Activated T-cell treated with anti-CD3 and anti-CD28 coated beads for 4 hours (primary cell): ENCODE measurements at regions not wholly inside any gene's neighbourhood (a gene's known extent, or its start where the extent isn't known, plus 50 kb on each side); places are given as distances from the start of the nearest gene placed in this dataset.
"Not testable (repeated sequence)": the region's sequence is repeated elsewhere in the genome, so short reads cannot be mapped to it uniquely, and the experiment has no call there.

Experiments used
- DNase-seq: peaks from one replicate; pipeline ENCODE4 v3.0.0-alpha.2; 2020

GRCh38 chr13:103517066-103517767 is 451.0 kb upstream of the SLC10A2 start:
- no peak for DNase-seq

DNA sequence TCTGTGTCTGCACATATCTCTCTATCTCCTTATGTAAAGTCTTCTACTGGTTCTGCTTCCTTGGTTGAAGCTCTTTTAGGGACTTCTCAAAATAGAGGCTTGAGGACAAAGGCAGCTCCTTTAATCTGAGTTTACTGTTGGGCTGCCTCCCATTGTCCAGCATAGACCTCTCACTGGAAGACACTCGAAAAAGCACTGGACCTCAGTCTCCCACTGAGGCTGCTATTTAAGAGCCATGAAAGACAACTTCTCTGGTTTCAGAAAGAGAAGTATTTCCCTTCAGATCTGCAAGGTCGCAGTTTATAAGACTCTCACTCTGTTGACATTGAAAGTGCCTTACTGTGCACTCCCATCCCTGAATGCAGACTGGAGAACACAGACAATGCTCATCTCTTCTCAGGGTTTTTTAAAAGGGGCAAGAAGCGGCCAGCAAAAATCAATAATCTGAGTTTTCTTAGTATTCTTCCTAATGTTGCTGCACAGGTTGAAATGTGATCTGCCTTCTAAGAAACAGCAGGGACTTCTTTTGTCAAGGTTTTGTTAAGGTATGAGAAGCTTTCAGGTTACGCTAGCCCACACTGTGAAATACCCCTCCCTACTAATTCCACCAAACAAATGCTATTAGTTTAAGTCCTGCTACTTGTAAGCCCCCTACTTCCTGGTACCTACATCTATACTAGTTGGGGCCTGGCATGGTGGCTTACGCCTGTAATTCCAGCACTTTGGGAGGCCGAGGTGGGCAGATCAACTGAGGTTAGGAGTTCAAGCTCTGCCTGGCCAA is 450.0 kb upstream of the SLC10A2 start:
- DNase-seq: no peak

GRCh38 chr13:103515410-103515809 is 449.2 kb upstream of the SLC10A2 start:
- no peak for DNase-seq

- no peak for DNase-seq
Observed at GRCh38 chr13:103514619-103515018, 448.4 kb upstream of the SLC10A2 start.

GRCh38 chr13:103514188-103514587 is 448.0 kb upstream of the SLC10A2 start:
- DNase-seq: no peak

DNA sequence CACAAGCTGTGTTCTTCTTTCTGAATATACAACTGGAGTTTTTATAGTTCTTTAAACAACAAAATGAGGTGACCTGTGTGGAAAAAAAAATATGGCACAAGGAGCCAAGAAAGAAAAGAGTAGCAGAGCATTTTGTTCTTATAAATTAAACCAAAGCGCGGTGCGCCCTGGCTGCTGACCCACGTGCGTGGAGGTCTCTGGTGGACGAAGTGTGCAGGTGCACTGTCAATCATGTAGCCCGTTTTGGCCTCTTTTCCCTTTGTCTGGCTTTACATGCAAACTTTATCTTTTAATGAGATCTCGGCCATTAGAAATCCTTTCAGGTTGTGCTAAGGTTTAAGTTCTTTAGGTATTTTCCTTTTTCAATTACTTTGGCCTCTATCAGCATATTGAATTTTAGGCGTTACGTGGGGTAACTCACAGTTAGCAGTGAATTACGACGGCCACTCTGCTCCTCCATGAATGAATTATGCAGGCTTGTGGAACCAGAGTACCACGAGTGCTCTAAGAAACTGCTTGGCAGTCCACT is 443.9 kb upstream of the SLC10A2 start:
- DNase-seq: no peak

GRCh38 chr13:103497404-103497803 is 431.2 kb upstream of the SLC10A2 start:
- DNase-seq: no peak

GRCh38 chr13:103487841-103488240 is 421.6 kb upstream of the SLC10A2 start:
- no peak for DNase-seq

DNA sequence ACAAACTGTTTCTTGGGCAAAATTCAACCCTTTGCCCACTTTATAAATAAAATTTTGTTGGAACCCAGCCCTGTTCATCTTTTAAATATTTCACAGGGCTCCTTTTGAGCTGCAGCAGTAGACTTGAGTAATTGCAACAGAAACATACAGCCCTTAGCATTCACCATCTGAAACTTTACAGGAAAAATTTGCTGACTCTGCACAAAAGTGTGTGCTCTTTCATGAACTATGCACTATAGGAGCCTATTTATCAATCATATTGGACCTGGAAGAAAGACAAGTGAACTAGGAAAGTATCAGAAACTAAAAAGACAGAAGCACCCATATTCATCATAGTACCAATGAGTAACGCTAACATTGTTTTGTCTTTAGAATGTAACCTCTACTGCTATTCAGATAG is 406.9 kb upstream of the SLC10A2 start:
- DNase-seq: no peak

GRCh38 chr13:103471896-103472295 is 405.7 kb upstream of the SLC10A2 start:
- no peak for DNase-seq

DNA sequence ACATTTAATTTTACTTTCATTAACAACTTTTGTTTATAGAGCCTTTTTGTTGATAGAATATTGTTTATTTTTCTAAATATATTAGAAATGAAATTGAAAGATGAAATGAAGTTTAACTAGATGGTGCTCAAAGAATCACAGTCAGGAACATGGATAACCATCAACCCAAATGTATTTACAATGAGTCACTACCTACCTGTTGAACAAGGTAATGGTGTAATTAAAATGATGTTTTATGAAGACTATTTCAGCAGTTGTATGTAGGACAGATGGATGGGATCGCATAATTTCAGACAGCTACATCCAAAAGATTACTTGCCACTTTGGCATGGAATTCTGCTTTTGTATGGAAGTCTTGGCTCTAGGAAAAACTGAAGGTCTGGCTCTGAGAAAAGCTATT is 403.6 kb upstream of the SLC10A2 start:
- no peak for DNase-seq

- no peak for DNase-seq
Observed at GRCh38 chr13:103466761-103467160, 400.5 kb upstream of the SLC10A2 start.

- DNase-seq: not testable (repeated sequence)
Observed at GRCh38 chr13:103460246-103460645, 394.0 kb upstream of the SLC10A2 start.

DNA sequence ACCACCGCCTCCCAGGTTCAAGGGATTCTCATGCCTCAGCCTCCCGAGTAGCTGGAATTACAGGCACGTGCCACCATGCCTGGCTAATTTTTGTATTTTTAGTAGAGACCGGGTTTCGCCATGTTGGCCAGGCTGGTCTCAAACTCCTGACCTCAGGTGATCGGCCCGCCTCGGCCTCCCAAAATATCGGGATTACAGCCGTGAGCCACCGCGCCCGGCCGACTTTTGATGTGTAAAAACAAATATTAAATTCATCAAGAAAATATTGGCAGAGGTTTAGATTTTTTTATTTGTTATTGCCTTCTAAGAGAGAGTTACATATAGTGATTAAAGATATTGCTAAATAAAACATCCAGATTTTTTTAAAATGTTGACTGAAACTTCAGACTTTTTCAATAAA is 390.8 kb upstream of the SLC10A2 start:
- DNase-seq: not testable (repeated sequence)

DNA sequence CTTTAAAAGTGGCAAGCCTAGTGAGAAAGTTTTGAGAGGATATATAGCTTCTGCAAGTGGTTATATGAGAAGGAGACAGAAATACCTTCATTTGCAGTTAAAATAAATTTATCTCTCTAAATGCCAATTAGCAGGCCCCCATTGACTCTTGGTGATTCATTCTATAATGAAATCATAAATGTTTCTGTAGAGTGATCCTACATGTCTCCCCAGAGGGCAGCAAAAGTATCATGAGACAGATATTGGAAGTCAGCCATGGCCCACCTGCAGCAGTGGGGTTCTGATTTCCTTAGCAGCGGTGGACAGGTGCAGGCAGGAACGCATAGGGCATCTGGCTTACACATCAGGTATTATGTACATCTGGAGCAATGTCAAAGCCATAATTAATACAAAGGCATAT is 385.4 kb upstream of the SLC10A2 start:
- no peak for DNase-seq

GRCh38 chr13:103443604-103444003 is 377.4 kb upstream of the SLC10A2 start:
- no peak for DNase-seq

GRCh38 chr13:103437651-103438050 is 371.4 kb upstream of the SLC10A2 start:
- no peak for DNase-seq

GRCh38 chr13:103436057-103436654 is 369.9 kb upstream of the SLC10A2 start:
- no peak for DNase-seq

DNA sequence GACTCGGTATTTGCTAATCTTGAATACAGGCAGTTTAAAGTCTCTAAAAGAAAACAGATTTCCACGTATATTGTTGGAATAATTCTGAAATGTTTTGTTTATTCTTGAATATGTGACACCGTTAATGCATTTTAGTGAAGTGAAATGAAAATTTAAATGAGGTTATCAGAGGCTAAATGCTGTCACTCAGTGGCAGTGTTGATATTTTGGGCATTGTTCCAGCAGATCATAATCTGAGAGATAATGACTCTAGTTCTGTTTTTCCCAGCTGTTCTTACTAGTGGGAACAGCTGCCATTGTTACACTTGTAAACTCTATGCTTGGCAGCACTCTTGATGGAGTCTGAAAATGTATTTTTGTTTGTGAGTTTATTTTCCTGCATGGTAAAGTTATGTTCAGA is 365.6 kb upstream of the SLC10A2 start:
- no peak for DNase-seq

DNA sequence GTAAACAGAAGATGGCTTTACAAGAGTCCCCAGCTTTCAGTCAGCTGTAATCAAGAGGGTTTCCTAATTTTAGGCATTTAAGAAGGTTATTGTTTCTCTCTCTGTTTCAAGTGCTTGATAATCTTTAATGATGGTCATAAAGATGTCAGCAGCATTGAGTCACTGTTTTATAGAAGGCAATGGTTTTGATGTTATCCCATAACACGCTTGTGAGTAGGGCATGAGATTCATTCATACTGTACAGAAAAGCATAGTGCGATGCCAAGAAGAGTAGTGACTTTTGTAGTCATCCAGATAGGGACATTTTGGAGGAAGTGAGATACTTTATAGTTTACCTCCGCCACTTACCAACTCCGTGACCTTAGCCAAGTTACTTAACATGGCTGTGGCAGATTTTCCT is 364.2 kb upstream of the SLC10A2 start:
- DNase-seq: no peak

GRCh38 chr13:103410002-103410401 is 343.8 kb upstream of the SLC10A2 start:
- no peak for DNase-seq

- no peak for DNase-seq
Observed at GRCh38 chr13:103406967-103407366, 340.8 kb upstream of the SLC10A2 start.

GRCh38 chr13:103405297-103405696 is 339.1 kb upstream of the SLC10A2 start:
- DNase-seq: no peak

- DNase-seq: no peak
Observed at GRCh38 chr13:103403814-103404213, 337.6 kb upstream of the SLC10A2 start.
